GM18507 (cell line): ENCODE measurements at regions not wholly inside any gene's neighbourhood (a gene's known extent, or its start where the extent isn't known, plus 50 kb on each side); places are given as distances from the start of the nearest gene placed in this dataset.
"Not testable (repeated sequence)": the region's sequence is repeated elsewhere in the genome, so short reads cannot be mapped to it uniquely, and the experiment has no call there.

Experiments used
- DNase-seq: peaks from one replicate; pipeline ENCODE4 v3.0.0; 2011; ENCODE audit warnings: low read depth; ENCODE audit not compliant: insufficient read length; ENCODE audit errors: extremely low spot score
- FAIRE-seq: peaks from 2 replicates; lab custom pipeline; 2011; peaks lifted over from hg19 to GRCh38; lab: Jason Lieb, UNC

DNA sequence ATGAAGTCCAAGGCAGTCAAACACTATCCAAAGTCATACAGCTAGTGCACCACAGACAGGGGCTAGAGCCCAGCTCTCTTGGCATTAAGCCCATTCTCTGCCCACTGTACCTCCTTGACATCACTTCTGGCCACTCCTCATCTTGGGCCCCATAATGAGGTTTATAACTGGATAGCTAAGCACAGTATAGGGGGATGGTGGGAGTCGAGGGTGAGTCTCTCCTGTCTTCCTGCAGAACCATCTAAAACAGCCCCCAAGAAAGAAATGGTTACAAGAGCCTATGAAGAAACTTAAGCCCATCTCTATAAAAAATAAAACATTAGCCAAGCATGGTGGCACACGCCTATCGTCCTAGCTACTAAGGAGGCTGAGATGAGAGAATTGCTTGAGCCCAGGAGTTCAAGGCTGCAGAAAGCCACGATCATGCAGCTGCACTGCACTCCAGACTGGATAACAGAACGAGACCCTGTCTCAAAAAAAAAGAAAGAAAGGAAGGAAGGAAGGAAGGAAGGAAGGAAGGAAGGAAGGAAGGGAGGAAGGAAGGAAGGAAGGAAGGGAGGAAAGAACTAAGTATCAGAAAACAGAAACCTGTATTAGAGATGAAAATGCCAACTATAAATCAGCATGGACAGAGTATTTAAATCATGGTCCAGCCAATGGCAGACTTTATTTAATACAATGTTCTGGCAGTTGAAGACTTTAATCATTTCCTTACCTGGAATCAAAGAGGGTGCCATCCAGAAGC, 134.3 kb upstream of the VOPP1 start:
- FAIRE-seq, DNase-seq: not testable (repeated sequence)

- not testable (repeated sequence) for FAIRE-seq
Observed at GRCh38 chr7:55705728-55706450, 133.6 kb upstream of the VOPP1 start.

DNA sequence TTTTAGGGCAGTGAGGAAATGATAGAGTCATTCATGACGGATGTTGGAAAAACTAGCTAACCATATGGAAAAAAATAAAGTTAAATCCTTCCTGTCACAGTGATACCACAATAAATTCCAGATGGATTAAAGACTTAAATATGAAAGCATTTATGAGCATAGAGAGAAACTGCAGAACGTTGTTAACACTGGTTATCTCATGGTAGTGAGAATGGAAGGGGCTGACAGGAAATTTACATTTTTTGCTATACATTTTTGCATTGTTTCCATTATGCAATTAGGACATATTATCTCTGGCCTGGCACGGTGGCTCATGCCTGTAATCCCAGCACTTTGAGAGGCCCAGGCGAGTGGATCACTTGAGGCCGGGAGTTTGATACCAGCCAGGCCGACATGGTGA, 130.5 kb upstream of the VOPP1 start:
- not testable (repeated sequence) for FAIRE-seq, DNase-seq

More at GRCh38 chr7:55705728-55706450, 133.6 kb upstream of the VOPP1 start:
- DNase-seq, result not testable (repeated sequence)

- peak; percentile 12 for FAIRE-seq
- DNase-seq, result not testable (repeated sequence)
Observed at GRCh38 chr7:55699450-55699842, 127.1 kb upstream of the VOPP1 start.

- not testable (repeated sequence) for DNase-seq, FAIRE-seq
Observed at GRCh38 chr7:55698607-55699449, 126.5 kb upstream of the VOPP1 start.

GRCh38 chr7:55695893-55696701, 123.8 kb upstream of the VOPP1 start:
- not testable (repeated sequence) for DNase-seq, FAIRE-seq

DNA sequence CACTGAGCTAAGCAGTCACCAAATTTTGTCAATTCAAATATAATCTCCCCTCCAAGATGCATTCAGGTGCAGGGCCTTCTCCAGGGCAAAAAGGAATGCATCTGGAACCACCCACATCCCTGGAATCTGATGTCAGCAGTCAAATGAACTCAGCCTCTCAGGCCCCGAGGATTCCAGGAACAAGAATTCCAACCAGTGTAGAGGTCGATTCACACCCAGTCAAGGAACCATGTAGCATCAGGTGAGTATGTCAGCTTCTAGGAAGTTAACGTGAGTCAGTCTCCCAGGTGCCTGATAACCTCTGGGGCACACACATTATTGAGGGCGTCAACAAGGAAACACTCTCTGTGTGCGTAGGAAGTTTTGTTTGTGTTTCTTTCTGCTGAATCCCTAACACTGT, 122.2 kb upstream of the VOPP1 start:
- not testable (repeated sequence) for DNase-seq, FAIRE-seq

DNA sequence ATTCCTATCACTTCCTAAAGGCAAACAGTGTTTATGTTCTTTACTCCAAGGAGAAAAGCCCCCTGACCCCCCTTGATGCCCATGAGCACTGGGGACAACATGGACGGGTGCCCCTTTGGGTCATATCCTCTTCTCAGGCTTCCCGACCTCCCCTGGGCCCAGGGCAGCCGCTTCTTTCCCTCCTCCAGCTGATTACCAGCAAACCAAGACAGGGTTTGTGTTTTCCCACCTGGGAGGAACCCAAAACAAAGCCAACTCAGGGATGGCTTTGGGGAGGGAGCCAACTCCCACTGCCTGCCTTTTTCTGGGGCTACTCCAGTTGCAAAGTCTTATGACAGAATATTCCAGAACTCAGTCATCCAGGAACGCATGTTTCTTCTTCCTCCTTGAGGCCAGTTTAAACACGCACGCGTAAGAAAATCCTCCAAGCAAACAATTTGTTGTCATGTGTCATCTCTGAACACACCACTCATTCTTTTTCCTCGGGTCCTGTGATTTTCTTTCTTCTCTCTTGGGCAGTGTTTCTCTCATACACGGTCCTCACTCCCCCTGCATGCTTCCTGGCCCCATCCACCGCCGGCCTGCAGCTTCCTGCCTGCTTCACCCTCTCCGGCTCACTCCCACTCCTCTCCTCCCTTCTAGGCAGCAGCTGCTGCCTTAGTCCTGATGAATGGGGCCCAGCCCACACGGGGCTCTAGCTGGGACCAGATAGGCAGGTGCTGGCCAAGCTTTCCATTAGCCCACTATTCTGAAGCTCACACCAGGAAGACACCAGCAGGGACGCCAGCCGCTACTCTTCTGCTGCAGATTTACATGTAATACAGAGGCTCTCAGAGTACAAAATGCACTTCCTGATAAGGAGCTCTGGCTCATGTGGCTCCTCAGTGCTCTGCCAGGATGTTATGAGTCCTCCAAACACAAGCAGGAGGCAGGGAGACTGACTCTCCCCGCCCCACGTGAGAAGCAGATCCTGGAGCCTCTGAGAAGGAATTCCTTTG, 116.7 kb upstream of the VOPP1 start:
- DNase-seq, FAIRE-seq: not testable (repeated sequence)

DNA sequence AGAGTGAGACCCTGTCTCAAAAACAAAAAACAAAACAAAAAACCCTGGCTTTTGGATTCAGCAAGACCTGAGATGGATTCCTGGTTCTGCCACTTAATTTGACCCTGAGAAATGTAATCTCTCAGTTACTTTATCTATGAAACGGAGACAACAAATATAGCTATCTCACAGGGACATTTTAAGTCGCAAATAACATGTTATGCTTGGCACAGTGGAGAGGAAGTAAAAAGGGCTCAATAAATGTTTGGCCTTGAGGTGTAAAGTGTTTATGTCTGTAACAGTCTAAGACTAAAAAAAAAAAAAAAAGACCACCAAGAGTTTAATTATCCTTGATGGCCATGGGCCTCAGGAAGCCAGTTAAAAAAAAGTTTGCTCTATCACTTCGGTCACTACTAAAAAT, 116.0 kb upstream of the VOPP1 start:
- DNase-seq, FAIRE-seq: not testable (repeated sequence)

DNA sequence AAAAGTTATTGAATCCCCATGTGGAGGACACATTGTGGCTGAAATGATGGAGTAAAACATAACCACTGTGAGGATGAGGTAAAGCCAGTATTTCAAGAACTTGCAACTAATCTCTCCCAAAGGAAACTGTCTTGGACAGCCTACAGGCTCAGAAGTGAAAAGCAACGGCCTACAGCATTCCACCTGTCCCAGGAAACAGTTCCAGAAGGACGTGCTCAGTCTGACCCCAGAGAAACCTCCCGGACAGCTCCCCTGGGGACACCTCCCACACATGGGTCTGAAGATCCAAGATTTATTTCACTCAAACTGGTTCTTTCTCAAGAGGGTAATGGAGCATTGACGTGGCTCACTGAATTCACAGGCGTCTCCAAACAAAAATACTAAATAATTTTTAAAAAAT, 115.0 kb upstream of the VOPP1 start:
- FAIRE-seq, result not testable (repeated sequence)

DNA sequence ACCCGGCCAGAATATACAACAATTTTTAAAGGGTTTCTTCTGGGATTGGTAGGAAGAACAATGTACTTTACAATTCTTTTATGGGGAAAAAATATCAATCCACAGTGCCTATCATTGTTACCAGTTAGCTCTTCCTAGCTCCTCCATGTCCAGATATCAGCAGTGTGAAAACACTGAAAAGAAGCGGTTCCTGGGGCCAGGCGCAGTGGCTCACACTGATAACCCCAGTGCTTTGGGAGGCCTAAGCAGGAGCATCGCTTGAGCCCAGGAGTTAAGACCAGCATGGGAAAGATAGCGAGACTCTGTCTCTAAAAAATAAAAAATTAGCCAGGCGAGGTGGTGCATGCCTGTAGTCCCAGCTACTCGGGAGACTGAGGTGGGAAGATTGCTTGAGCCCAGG, 114.5 kb upstream of the VOPP1 start:
- not testable (repeated sequence) for DNase-seq, FAIRE-seq

More for the DNA sequence above, 115.0 kb upstream of the VOPP1 start:
- not testable (repeated sequence) for DNase-seq

GRCh38 chr7:55683501-55683900, 111.2 kb upstream of the VOPP1 start:
- not testable (repeated sequence) for FAIRE-seq, DNase-seq

DNA sequence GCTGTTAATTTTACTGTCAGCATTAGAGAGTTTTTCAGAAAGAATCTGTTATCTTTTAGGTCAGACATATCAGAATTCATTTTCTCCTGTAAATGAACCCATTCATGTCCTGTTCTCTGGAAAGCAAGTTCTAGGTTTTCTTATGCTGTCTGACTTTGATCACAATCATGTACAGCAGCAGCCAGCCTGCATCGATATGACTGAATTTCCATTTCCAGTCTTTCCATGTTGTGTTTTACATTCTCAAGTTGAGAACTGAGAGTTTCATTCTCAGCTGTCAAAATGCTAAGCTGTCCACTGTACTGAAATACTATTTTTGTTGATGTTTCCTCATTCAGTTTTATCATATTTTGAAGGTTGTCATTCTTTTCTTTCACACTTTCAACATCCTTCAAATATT, 103.3 kb upstream of the VOPP1 start:
- DNase-seq, FAIRE-seq: not testable (repeated sequence)

DNA sequence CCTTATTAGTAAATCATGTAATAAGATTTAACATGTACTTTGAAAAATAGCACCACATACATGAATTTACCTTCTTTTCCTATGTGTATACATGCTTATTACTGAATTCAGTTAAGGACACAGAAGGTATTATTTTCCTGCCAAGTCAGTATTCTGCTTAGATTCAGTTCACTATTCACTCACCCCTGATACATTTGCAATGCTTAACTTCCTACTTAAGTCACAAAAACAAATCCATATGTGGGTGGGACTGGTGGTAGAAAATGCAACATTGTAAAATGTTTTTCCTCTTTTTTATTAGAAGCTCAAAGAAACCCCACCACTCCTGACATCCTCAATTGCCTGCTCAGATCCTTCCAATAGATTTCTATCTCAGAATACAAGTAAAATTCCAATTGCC, 101.2 kb upstream of the VOPP1 start:
- not testable (repeated sequence) for DNase-seq, FAIRE-seq

DNA sequence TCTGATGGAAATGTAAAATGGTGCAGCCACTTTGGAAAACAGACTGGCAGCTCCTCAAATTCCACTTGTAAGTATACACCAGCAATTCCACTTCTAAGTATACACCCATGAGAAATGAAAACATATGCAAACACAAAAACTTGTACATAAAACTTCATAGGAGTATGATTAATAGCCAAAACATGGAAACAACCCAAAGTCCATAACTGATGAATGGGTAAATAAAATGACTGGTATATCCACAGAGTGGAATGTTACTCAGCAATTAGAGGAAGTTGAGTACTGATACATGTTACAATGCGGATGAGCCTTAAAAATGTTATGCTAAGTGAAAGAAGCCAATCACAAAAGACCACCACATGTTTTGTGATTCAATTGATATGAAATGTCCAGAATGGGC, 99.8 kb upstream of the VOPP1 start:
- FAIRE-seq, DNase-seq: not testable (repeated sequence)

GRCh38 chr7:55657654-55658053, 85.4 kb upstream of the VOPP1 start:
- FAIRE-seq (no peak), DNase-seq (no peak)

DNA sequence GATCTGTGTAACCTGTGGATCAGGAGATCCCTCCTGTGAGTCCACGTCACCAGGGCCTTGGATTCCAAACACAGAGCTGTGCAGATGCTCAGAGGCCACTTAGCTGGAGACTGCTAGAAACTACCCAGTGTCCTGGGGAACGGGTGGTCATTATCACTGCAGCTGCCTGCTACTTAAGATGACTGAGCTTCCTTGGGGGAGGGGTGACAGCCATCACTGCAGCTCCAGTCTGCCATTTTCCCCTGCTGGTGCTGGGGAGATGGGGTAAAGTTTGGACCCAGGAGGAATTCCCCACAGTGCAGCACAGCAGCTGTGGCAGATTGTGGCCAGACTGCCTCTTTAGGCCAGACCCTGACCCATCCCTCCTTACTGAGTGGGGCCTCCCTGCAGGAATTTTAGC, 78.8 kb upstream of the VOPP1 start:
- FAIRE-seq (no peak), DNase-seq (no peak)

DNA sequence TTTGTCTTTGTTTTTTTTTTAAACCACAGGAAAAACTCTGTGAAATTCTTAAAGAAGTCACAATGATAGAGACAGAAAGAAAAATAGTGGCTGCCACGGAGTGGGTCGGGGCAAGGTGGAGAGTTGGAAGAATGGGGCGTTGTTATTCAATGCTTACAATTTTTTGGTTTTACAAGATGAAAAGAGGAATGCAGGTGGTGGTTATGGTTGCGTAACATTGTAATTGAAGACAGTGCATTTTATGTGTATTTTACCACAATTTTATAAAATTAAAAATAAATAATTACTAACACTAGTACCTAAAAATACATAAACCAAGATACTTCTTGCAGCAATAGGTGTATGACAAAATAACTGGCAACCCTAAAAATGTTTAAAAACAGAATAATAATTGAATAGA, 76.9 kb upstream of the VOPP1 start:
- no peak for FAIRE-seq
- no peak for DNase-seq
